Colonic mucosa (tissue), 4 donors: ENCODE measurements at regions not wholly inside any gene's neighbourhood (a gene's known extent, or its start where the extent isn't known, plus 50 kb on each side); places are given as distances from the start of the nearest gene placed in this dataset.

Experiments
- DNase-seq: peaks from one replicate; pipeline ENCODE4 v3.0.0-alpha.2; 2020
- H3K27ac ChIP-seq: fragments of 200-600 bp; one replicate; pipeline ENCODE4 v1.8.0; 2021
- H3K27me3 ChIP-seq: fragments of 200-600 bp; one replicate; pipeline ENCODE4 v1.8.0; 2021
- H3K36me3 ChIP-seq: fragments of 200-600 bp; one replicate; pipeline ENCODE4 v1.8.0; 2021
- H3K4me1 ChIP-seq: fragments of 200-600 bp; one replicate; pipeline ENCODE4 v1.8.0; 2021; ENCODE audit warnings: mild to moderate bottlenecking
- H3K4me3 ChIP-seq: fragments of 200-600 bp; one replicate; pipeline ENCODE4 v1.8.0; 2021
- H3K9ac ChIP-seq, 2 donors: one replicate each; pipeline ENCODE4 v1.7.0; 2013; ENCODE audit warnings: control low read depth in 2 of 2, low read depth in 2 of 2, low read length in 2 of 2
- H3K9me3 ChIP-seq: fragments of 200-600 bp; one replicate; pipeline ENCODE4 v1.8.0; 2021
- intact Hi-C: fragments of 100-400 bp; cut with DNase I; formaldehyde crosslinking; loops from one replicate; pipeline ENCODE4 v1.14.1; 2022
- TF ChIP-seq, protein P1 (sequence below): fragments of 200-600 bp; IDR thresholded peaks from one replicate; pipeline ENCODE4 v1.8.0; 2022; ENCODE audit warnings: antibody characterized with exemption, mild to moderate bottlenecking
- donor health status: healthy.
- donor health status: DM: no; HTN: no; CAD: no.
- donor health status: DM: no; HTN: no; CAD: no.

DNA sequence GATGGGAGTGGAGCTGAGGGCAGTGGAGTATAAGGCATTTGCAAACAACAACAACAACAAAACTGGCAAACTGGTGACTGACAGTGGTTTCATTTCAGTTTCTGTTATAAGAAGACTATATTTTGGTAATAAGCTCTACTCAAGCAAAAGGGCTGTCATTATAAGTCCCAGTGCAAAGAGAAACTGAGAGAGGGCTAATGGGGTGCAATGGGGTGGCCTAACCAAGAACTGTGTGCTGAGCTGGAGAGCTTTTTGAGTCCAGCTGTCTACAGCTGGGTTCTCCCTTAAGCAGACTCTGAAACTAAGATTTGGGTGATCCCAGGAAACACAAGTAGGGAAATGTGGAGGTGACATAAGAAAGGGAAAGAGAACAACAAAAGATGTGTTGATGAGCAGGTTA lies 439.3 kb downstream of the ADRA2A start:
- H3K27ac ChIP-seq = no peak overlapping the region
- no peak overlapping the region for H3K9ac ChIP-seq
- no peaks in the 10 kb centered on the region for H3K9me3 ChIP-seq
- H3K4me1 ChIP-seq = no peaks in the 10 kb centered on the region
- TF ChIP-seq, protein P1, sequence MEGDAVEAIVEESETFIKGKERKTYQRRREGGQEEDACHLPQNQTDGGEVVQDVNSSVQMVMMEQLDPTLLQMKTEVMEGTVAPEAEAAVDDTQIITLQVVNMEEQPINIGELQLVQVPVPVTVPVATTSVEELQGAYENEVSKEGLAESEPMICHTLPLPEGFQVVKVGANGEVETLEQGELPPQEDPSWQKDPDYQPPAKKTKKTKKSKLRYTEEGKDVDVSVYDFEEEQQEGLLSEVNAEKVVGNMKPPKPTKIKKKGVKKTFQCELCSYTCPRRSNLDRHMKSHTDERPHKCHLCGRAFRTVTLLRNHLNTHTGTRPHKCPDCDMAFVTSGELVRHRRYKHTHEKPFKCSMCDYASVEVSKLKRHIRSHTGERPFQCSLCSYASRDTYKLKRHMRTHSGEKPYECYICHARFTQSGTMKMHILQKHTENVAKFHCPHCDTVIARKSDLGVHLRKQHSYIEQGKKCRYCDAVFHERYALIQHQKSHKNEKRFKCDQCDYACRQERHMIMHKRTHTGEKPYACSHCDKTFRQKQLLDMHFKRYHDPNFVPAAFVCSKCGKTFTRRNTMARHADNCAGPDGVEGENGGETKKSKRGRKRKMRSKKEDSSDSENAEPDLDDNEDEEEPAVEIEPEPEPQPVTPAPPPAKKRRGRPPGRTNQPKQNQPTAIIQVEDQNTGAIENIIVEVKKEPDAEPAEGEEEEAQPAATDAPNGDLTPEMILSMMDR = no peak
- no peak for DNase-seq
- H3K4me3 ChIP-seq = no peak overlapping the region
- no peaks in the 10 kb centered on the region for H3K27me3 ChIP-seq
- H3K36me3 ChIP-seq = no peaks in the 10 kb centered on the region
- intact Hi-C loops = no loop called here

DNA sequence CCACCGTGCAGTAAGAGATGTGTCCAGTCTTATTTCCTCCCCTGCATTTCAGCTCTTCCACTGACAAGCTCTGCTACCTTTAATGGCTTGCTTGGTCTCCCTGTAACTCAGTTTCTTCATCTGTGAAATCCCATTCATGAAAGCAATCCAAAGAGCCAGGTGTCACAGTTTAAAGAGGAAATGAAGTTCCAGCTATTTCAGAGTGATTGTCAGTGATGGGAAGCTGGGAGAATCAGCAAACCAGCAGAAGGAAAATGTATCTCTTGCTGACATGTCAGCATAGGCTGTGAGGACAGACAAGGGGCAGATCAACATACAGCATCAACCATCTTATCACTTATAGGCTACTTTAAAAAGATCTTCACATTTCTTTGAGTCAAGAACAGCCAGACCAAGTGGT lies 445.3 kb downstream of the ADRA2A start:
- H3K9ac ChIP-seq = no peak overlapping the region
- no peak overlapping the region for H3K27ac ChIP-seq
- no peaks in the 10 kb centered on the region for H3K4me1 ChIP-seq
- no peaks in the 10 kb centered on the region for H3K36me3 ChIP-seq
- DNase-seq = no peak
- no peaks in the 10 kb centered on the region for H3K9me3 ChIP-seq
- TF ChIP-seq, protein P1 = no peak
- intact Hi-C loops = no loop called here
- no peak overlapping the region for H3K4me3 ChIP-seq
- H3K27me3 ChIP-seq = no peaks in the 10 kb centered on the region

DNA sequence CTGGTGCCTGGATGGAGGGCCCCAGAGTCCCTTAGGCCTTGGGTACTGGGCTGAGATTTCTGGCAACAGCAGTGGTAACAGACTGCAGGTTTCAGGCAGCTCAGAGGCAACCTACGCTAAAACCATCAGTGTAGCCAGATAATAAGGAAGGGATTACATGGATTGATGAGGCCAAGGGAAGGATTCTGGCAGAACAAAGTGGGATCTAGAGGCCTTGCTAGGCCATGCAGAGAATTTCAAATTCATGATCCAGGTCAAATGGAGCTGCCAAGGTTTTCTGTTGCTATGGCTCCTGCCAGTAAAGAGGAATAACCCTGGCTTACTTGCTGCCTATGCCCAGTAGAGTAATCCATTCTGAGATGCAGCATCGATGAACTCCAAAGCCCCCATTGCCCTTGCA lies 445.7 kb downstream of the ADRA2A start:
- no peak overlapping the region for H3K4me3 ChIP-seq
- no peaks in the 10 kb centered on the region for H3K27me3 ChIP-seq
- no peak for DNase-seq
- intact Hi-C loops = no loop called here
- no peaks in the 10 kb centered on the region for H3K9me3 ChIP-seq
- TF ChIP-seq, protein P1 = no peak
- no peaks in the 10 kb centered on the region for H3K36me3 ChIP-seq
- no peak overlapping the region for H3K27ac ChIP-seq
- no peaks in the 10 kb centered on the region for H3K4me1 ChIP-seq
- no peak overlapping the region for H3K9ac ChIP-seq

DNA sequence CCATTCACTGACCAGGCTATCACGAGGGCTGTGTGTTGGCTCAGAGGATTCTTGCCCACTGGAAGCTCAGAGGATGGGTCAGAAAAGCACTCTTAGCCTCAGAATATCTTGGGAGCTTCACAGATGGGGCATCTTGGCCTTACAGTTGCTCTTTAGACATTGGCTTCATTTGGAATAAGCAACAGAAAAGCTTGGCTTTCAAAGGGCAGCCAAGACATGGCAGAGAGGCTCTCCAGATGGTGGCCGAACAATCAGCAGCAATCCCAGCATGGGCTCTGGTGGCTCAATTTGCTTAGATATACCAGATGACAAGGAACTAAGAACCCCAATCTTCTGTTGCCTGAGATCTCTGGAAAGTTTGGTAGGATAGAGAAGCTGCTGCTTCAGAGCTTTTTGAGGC lies 446.2 kb downstream of the ADRA2A start:
- Histone ChIP-seq H3K9me3 (no peaks in the 10 kb centered on the region), H3K4me1 (no peaks in the 10 kb centered on the region), H3K36me3 (no peaks in the 10 kb centered on the region), H3K9ac (no peak overlapping the region), H3K27ac (no peak overlapping the region), H3K27me3 (no peaks in the 10 kb centered on the region), H3K4me3 (no peak overlapping the region)
- intact Hi-C loops = no loop called here
- TF ChIP-seq, protein P1 = no peak
- no peak for DNase-seq

DNA sequence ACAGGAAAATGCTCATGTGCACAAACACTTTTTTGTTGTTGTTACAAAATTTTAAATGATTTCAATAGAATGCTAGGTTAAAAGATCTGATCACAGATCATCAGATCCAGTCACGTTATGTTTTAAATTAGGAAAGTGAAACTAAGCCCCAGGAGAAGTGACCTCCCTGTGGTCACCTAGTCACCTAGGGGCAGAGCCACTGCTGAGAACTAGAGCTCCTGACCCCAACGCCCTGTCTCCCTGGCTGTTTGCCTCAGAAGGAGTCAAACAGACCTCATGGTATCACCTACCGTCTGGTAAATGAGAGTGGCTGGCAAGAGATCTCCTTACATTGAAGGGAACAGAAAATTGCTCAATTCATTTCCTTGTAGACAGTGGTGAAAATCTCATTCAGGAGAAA lies 447.3 kb downstream of the ADRA2A start:
- no peaks in the 10 kb centered on the region for H3K27me3 ChIP-seq
- TF ChIP-seq, protein P1 = no peak
- no peak overlapping the region for H3K27ac ChIP-seq
- intact Hi-C loops = no loop called here
- DNase-seq = no peak
- no peak overlapping the region for H3K9ac ChIP-seq
- H3K36me3 ChIP-seq = no peaks in the 10 kb centered on the region
- no peaks in the 10 kb centered on the region for H3K4me1 ChIP-seq
- H3K9me3 ChIP-seq = no peaks in the 10 kb centered on the region
- no peak overlapping the region for H3K4me3 ChIP-seq

DNA sequence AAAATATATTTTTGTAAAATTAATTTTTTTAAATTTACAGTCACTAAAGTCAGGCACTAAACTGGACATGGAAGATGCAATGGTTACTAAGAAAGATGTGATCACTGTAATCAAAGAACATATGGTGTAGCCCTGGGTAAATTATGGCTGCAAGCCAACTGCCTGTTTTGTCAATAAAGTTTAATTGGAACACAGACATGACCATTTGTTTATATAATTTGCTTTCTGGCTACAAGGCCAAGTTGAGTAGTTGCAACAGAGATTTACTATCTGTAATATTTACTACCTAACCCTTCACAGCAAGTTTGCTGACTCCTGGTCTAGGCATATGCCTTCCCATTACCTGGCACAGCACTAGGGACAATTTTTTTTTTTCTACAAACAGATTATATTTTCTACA lies 448.9 kb downstream of the ADRA2A start:
- H3K9me3 ChIP-seq = no peaks in the 10 kb centered on the region
- intact Hi-C loops = no loop called here
- TF ChIP-seq, protein P1 = no peak

More for the DNA sequence above, 448.9 kb downstream of the ADRA2A start:
- Histone ChIP-seq H3K4me1 (no peaks in the 10 kb centered on the region), H3K4me3 (no peak overlapping the region), H3K36me3 (no peaks in the 10 kb centered on the region), H3K27me3 (no peaks in the 10 kb centered on the region), H3K9ac (no peak overlapping the region), H3K27ac (no peak overlapping the region)
- DNase-seq = no peak
